NOMO-1 treated with DMSO at 0.1 percent for 48 hours (cell line): ENCODE measurements at regions not wholly inside any gene's neighbourhood (a gene's known extent, or its start where the extent isn't known, plus 50 kb on each side); places are given as distances from the start of the nearest gene placed in this dataset.
A peak's percentile ranks its signal among the peaks of the same experiment; 100 is the strongest.
"Not testable (repeated sequence)": the region's sequence is repeated elsewhere in the genome, so short reads cannot be mapped to it uniquely, and the experiment has no call there.

Source experiments
- DNase-seq: peaks from one replicate; lab custom pipeline; 2025; ENCODE audit not compliant: unreplicated experiment; lab: John Stamatoyannopoulos, UW

DNA sequence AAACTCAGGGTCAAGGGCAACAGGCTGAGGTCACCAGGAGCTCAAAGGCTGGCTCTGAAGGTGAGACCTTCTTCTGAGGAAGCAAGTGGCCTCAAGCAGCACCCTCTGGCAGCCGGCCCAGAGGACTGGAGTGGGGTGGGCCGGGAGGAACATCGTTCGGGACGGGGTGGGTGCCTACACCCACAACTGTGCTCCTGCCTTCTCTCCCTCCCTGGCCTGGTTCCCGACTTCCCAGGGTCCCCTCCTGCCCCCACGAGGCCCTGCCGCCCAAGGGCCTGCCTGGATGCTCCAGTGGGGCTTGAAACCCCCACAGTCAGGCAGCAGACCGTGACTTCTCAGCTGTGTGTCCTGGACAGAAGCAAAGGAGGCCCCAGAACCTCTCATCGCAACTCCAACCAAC is 195.7 kb downstream of the IGLL1 start:
- DNase-seq, result no peak

DNA sequence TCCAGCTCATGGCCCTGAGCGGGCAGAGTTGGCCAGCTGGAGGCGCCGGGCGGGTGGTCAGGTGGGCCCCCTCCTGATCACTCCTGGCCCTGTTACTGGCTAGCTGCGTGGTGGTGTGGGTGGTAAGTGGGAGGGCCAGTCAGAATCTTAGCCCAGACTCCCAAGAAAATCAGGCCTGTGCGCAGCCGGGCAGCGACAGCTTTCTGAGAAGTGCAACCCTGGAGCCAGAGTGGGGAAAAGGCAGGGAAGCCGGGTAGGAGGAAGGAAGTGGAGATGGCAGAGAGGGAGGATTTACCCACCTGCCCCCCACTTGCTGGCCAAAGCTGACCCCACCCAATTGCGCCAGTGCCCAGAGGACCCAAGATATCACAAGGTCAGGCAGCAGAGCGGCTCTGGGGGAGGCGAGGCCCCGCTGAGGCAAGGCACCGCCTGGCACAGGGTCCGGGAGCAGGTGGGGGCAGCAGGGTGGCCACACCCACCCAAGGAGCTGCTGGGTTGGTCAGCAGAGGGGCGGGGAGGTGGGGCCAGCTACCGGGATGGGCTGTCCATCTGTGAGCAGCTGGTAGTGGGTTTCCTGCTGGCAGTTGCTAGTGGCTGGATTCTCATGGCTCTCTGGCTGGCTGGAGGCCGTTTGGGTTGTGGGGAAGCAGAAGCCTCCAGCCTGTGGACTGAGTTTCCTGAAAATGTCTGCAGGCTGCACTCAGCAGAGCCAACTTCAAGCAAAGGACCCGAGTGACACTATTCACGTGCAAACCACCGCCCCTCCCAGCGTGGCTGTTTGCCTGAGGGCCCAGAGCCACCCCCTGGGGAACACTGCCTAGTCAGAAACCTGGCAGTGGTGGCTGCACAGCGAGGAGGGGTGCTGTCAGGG is 196.4 kb downstream of the IGLL1 start:
- no peak for DNase-seq

DNA sequence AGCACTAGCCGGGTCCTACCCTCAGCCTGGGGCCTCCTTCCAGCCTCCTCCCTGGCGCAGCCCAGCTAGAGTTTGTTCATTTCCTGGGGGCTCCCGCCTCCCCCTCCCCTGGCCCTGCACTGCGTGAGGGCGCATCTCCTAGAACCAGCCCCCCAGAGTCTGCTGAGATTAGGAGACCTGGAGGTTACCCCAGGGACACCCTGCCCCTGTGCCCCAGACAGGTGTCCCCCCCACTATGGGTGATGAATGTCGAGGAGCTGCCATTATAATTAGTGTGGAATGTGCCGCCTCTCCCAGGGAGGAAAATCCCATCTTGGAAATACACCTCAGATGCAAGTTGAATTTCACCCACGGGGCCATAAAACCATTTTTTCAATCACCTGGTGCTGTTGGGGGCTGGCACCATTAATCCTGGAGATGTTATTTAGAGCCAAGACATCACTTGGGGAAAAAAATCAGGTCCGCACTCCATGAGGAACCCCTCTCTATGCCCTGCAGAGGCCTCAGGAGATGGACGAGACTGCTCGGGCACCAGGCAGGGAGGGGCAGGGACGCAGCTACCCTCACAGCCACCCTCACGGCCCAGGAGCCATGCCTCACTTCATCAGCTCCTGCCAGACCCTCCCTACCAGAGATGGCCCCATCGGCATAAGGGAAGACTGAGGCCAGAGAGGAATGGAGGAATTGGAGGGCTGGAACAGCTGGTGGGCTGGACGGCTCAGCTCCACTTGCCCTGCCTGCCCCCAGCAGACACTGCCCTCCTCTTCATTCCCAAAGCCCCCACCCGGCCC is 197.5 kb downstream of the IGLL1 start:
- no peak for DNase-seq

DNA sequence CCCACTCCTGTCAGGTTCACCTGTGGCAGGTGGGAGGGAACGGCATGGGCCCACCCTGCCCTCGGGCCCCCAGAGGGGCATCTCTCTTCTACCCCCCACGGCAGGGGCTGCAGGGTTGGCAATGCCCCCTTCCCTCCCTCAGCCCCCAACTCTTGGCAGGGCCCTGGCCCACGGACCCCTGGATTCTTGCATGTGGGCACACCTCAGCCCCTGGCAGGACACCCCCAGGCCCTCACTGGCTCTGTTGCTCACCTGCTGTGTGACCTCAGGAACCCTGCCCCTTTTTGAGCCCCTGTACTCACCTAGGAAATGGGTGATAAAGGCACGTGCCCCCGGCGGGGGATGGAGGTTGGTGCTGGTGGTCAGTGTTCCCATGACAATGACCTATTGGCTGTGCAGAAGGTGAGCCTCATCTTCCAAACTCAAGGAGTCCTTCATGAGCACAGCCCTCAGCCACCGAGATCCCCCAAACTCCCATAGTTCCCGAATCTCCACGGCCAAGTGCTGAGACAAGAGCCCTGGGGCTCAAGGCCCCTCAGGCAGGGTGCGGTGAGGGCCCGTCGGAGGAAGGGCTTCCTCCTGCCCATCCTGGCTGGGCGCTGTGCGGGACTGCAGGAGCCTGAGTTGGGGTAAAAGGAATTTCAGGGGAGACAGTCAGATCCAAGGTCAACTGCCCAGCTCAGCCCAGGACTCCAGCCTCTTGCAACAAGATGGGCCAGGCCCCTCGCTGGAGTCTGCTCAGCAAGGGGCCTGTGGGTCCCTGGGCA is 198.2 kb downstream of the IGLL1 start:
- no peak for DNase-seq

DNA sequence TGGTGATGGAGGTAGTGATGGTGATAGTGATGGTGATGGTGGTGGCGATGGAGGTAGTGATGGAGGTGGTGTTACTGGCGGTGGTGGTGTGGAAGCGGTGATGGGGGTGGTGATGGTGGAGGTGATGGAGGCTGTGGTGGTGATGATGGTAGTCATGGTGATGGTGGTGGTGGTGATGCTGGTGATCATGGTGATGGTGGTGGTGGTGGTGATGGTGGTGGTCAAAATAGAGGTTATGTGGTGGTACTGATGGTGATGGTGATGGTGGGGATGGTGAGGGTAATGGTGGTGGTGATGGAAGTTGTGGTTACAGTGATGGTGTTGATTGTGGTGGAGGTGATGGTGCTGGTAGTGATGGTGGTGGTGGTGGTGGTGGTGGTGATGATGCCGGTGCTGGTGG is 199.2 kb downstream of the IGLL1 start:
- no peak for DNase-seq

DNA sequence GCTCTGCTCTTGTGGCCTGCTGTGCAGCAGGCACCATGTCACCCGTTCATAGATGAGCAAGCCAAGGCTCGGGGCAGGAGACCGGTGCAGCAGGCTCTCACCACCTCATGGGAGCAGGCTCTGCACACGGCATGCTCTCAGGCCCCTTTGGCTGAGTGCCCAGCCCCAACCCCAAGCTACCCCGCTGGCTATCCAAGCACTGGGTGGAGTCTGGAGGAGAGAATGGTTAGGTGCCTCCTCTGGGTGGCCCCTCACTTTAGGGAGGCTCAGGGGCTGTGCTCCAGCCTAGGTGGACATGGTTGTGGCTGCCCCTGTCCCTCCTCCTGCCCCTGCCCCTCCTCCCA is 199.9 kb downstream of the IGLL1 start:
- DNase-seq, result no peak

DNA sequence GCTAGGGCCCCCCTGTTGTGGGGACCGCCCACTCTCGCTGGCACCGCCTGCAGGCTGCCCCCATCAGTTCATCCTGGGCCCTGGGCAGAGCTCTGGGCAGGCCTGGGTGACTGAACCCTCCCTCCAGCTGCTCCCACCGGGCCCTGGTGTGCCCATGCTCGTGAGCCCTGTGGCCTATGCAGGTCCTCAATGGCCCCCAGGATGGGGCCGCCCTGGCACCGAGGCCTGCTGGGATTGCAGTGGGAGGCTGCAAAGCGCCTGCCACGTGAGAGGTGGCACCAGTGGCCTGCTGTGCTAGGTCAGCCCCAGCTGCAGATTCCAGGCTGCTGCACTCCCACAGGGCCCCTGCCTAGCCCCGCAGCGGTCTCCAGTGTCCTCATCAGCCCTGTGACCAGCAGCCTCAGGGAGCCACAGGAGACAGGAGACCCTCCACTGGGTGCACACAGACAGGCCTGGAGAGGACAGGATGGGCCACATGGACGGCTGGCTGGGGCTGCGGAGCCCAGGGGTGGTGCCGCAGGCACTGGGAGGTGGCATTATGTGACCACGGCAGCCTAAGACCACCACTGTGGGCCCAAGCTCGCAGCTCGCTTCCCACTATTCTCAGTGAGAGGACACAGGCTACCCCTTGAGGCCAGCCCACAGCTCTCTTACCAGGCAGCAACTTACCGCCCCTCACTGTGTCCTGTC is 199.4 kb downstream of the BCR start:
- not testable (repeated sequence) for DNase-seq

DNA sequence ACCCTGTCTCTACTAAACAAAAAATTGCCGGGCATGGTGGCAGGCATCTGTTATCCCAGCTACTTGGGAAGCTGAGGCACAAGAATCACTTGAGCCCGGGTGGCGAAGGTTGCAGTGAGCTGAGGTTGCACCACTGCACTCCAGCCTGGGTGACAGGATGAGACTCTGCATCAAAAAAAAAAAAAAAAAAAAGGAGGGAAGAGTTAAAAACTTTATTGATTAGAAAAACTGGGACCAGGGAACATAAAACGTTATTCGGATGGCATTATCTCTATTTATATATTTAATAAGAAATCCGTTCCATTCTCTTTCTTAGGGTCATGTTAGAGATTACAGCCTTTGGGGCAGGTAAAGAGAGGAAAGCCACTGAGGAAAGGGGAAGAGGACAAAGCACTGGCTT is 197.5 kb downstream of the BCR start:
- DNase-seq, result no peak

DNA sequence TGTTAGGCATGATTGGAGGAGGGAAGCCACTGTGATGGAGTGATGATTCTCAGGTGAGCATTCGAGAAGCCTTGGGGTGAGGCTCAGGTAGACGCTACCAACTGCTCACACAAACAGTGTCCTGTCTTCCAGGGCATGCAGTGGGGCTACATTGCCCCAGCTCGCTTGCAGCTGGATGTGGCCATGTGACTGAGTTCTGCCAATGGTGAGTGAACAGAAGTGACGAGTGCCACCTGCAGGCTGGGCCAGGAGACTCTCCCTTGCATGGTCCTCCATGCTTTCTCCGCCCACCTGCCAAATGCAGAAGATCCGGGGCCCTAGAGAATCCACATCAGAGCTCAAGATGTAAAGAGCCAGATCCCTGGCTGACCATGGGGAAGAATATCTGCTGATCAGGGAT is 195.9 kb downstream of the BCR start:
- peak; percentile 45 for DNase-seq

DNA sequence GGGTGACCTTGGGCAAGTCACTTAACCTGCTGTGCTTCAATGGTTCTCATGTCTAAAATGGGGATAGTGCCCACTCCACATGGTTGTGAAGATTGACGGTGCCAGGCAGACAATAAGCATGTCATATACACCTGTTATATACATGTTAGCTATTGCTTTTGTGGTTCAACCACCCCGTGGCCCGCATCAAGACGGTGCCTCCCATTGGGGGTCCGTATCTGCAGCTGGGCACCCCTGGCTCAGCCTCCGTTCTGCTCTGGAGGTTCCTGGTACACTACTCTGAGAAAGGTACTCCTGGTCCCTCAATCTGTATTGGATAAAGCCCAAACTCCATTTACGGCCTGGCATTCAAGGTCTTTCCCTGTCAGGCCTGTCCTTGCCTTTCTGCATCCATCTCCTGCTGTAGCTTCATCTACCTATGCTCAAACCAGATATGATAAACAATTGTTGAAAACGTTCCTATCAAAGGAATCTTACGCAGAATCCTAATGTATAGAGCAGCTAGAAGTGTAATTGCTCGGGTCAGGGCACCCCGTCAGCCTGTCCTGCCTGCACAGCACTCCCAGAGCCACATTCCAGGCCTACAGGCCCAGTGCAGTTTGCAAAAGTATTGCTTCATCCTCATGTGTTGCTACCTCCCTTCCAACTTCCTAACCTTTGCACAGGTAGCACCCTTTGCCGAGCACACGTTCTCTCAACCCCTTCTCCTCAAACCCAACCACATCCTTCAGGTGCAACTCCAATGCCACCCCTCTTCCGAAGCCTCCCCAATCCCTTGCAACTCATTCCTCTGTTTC is 194.9 kb downstream of the BCR start:
- DNase-seq, result no peak

DNA sequence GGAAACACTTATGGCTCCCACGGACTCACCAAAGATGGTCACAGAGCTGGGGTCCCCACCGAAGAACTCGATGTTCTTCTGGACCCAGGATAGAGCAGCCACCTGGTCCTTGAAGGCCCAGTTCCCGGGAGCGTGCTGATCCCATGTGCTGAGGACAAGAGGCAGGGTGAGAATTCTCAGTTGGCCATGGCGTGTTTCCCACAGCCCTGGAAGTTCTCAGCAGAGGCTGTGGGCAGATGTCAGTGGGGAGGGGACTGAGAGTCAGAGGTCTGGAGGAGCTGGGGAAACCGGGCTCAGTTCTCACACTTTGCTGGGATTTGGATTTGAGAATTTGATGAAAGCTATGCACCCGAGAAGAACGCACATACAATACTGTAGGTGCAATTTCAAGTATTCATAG is 193.3 kb downstream of the BCR start:
- no peak for DNase-seq

DNA sequence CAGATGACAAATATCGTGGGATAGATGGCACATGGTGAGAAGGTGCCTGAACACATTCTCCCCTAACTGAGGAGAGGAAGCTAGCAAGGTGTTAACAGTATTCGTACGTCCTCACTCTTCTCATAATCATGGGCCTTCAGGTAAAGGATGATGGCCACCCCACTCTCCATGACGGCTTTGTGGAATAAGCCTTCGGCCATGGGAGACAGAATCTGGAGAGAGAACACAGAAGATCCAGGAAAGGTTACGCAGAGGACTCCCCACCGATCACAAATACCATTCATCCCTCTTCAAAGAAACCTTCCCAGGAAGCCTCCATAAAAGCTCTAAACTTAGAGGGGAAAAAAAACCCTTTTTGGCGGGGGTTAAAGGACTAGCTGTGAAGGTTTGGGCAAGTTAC is 189.9 kb downstream of the BCR start:
- no peak for DNase-seq

DNA sequence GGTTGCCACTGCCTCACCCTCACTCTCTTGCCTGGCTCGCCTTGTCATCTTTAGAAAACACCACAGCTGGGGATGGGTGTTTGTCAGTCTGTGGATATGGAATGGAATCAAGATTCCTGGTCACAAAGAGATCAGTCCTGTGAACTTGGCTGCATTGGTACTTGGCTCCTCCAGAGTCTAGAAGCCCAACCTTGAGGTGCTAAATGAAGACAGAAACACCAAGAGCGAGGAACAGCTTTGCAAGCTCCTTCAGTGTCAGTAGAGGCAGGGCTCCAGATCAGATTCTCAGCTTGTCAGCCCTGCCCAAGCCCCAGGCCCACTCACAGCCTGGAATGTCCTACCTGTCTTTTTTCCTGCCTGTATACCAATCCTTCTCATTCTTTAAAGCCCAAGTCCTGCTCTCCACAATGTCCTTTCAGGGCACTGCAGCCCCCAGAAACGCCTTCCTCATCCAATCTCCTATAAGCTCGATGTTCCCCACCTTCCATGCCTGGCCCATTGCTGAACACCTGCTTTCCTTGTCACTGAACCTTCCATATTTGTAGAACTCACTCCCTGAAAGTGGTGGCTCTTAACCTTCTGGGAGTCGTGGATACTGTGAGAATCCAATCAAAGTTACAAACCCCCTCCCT is 188.9 kb downstream of the BCR start:
- DNase-seq, result no peak
